ENCODE measurements at regions not wholly inside any gene's neighbourhood (a gene's known extent, or its start where the extent isn't known, plus 50 kb on each side); places are given as distances from the start of the nearest gene placed in this dataset.

- TF ChIP-seq, protein P1, sequence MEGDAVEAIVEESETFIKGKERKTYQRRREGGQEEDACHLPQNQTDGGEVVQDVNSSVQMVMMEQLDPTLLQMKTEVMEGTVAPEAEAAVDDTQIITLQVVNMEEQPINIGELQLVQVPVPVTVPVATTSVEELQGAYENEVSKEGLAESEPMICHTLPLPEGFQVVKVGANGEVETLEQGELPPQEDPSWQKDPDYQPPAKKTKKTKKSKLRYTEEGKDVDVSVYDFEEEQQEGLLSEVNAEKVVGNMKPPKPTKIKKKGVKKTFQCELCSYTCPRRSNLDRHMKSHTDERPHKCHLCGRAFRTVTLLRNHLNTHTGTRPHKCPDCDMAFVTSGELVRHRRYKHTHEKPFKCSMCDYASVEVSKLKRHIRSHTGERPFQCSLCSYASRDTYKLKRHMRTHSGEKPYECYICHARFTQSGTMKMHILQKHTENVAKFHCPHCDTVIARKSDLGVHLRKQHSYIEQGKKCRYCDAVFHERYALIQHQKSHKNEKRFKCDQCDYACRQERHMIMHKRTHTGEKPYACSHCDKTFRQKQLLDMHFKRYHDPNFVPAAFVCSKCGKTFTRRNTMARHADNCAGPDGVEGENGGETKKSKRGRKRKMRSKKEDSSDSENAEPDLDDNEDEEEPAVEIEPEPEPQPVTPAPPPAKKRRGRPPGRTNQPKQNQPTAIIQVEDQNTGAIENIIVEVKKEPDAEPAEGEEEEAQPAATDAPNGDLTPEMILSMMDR (IDR thresholded peaks at IDR 0.05): no peak
- TF ChIP-seq POLR2A (IDR thresholded peaks at IDR 0.05): no peak
Measured at GRCh38 chr13:50629966-50630365, 213.5 kb downstream of the DLEU7 start.

Data from heart left ventricle (tissue), 13 donors.